Mesendoderm (in vitro differentiated cells): ENCODE measurements at regions not wholly inside any gene's neighbourhood (a gene's known extent, or its start where the extent isn't known, plus 50 kb on each side); places are given as distances from the start of the nearest gene placed in this dataset.

ENCODE experiments used
- DNase-seq: peaks from one replicate; pipeline ENCODE4 v3.0.0; 2013
- H2AK5ac ChIP-seq: 2 replicates; pipeline ENCODE4 v1.6.1; 2013; ENCODE audit warnings: low read length, inconsistent platforms
- H2BK120ac ChIP-seq: 2 replicates; pipeline ENCODE4 v1.6.1; 2013; ENCODE audit warnings: low read depth, mild to moderate bottlenecking, low read length, moderate library complexity, mixed read lengths
- H2BK15ac ChIP-seq: replicated peaks from 2 replicates; pipeline ENCODE4 v1.6.1; 2013; ENCODE audit warnings: low read depth, mild to moderate bottlenecking, moderate library complexity
- H2BK5ac ChIP-seq: 2 replicates; pipeline ENCODE4 v1.6.1; 2013; ENCODE audit warnings: low read length, inconsistent platforms
- H3K18ac ChIP-seq: 2 replicates; pipeline ENCODE4 v1.6.1; 2013; ENCODE audit warnings: mild to moderate bottlenecking, low read length, mixed read lengths
- H3K23ac ChIP-seq: one replicate; pipeline ENCODE4 v1.6.1; 2013; ENCODE audit warnings: low read length
- H3K27ac ChIP-seq: 2 replicates; pipeline ENCODE4 v1.5.1; 2013; ENCODE audit warnings: low read depth, mild to moderate bottlenecking, inconsistent platforms, low read length, moderate library complexity
- H3K27me3 ChIP-seq: 2 replicates; pipeline ENCODE4 v1.6.1; 2013; ENCODE audit warnings: low read length, control low read depth, mild to moderate bottlenecking, inconsistent platforms; ENCODE audit not compliant: insufficient read depth, poor library complexity
- H3K36me3 ChIP-seq: 2 replicates; pipeline ENCODE4 v1.6.1; 2013; ENCODE audit warnings: low read length, inconsistent platforms; ENCODE audit not compliant: control insufficient read depth, insufficient read depth
- H3K4ac ChIP-seq: one replicate; pipeline ENCODE4 v1.6.1; 2013; ENCODE audit warnings: low read depth, mild to moderate bottlenecking, low read length, moderate library complexity
- H3K4me1 ChIP-seq: 2 replicates; pipeline ENCODE4 v1.6.1; 2013; ENCODE audit warnings: low read depth, low read length, inconsistent platforms; ENCODE audit not compliant: control insufficient read depth
- H3K4me2 ChIP-seq: 2 replicates; pipeline ENCODE4 v1.6.1; 2013; ENCODE audit warnings: low read length
- H3K4me3 ChIP-seq: 2 replicates; pipeline ENCODE4 v1.5.1; 2013; ENCODE audit warnings: mild to moderate bottlenecking, low read length
- H3K56ac ChIP-seq: one replicate; pipeline ENCODE4 v1.6.1; 2013; ENCODE audit warnings: low read length
- H3K79me1 ChIP-seq: 2 replicates; pipeline ENCODE4 v1.6.1; 2013; ENCODE audit warnings: low read length, inconsistent platforms
- H3K79me2 ChIP-seq: 2 replicates; pipeline ENCODE4 v1.6.1; 2013; ENCODE audit warnings: mild to moderate bottlenecking, low read length; ENCODE audit not compliant: control insufficient read depth, insufficient read depth
- H3K9ac ChIP-seq: 2 replicates; pipeline ENCODE4 v1.6.1; 2013; ENCODE audit warnings: low read length, inconsistent platforms
- H4K5ac ChIP-seq: one replicate; pipeline ENCODE4 v1.6.1; 2013; ENCODE audit warnings: low read length
- H4K8ac ChIP-seq: one replicate; pipeline ENCODE4 v1.6.1; 2013; ENCODE audit warnings: low read depth, mild to moderate bottlenecking, control low read depth, low read length, moderate library complexity
- WGBS: extraction: QIAGEN DNeasy Blood & Tissue Kit; methylation state at CpG from one replicate; pipeline ENCODE4 v1.1.7; 2013; ENCODE audit warnings: low lambda C conversion rate, missing lambda C conversion rate; ENCODE audit not compliant: insufficient coverage; ENCODE audit errors: extremely low coverage; 5-methylcytosine and 5-hydroxymethylcytosine counted together

- DNase-seq, result peak; percentile 62
- no peaks in the 10 kb centered on the region for H3K27me3 ChIP-seq
- no CpG with 5 or more reads among the region's 3 CpGs for WGBS
These were observed 172.8 kb upstream of the FSTL4 start for GRCh38 chr5:133785182-133785581.

GRCh38 chr5:133783481-133783880, 171.1 kb upstream of the FSTL4 start:
- Histone ChIP-seq H2BK5ac (no peak overlapping the region), H2BK120ac (no peak overlapping the region), H3K27ac (no peak overlapping the region), H3K79me1 (no peaks in the 10 kb centered on the region), H3K4me1 (no peaks in the 10 kb centered on the region), H3K27me3 (no peaks in the 10 kb centered on the region), H3K4me2 (no peak overlapping the region), H3K18ac (no peak overlapping the region), H3K36me3 (no peaks in the 10 kb centered on the region), H2AK5ac (no peak overlapping the region), H4K8ac (no peak overlapping the region), H3K4ac (no peak overlapping the region), H3K79me2 (no peaks in the 10 kb centered on the region), H2BK15ac (no peak overlapping the region), H3K56ac (no peak overlapping the region), H3K23ac (no peak overlapping the region), H3K9ac (no peak overlapping the region), H4K5ac (no peak overlapping the region), H3K4me3 (no peak overlapping the region)
- no CpG with 5 or more reads among the region's 5 CpGs for WGBS
- no peak for DNase-seq

More at GRCh38 chr5:133785182-133785581, 172.8 kb upstream of the FSTL4 start:
- Histone ChIP-seq H3K79me2 (no peaks in the 10 kb centered on the region), H3K36me3 (no peaks in the 10 kb centered on the region), H3K4me2 (no peak overlapping the region), H2BK120ac (no peak overlapping the region), H3K79me1 (no peaks in the 10 kb centered on the region), H2AK5ac (no peak overlapping the region), H3K9ac (no peak overlapping the region), H4K8ac (no peak overlapping the region), H3K23ac (no peak overlapping the region), H3K4ac (no peak overlapping the region), H4K5ac (no peak overlapping the region), H3K4me3 (no peak overlapping the region), H3K18ac (no peak overlapping the region), H3K4me1 (no peaks in the 10 kb centered on the region), H3K56ac (no peak overlapping the region), H3K27ac (no peak overlapping the region), H2BK15ac (no peak overlapping the region), H2BK5ac (no peak overlapping the region)

- no peaks in the 10 kb centered on the region for H3K4me1 ChIP-seq
- H3K36me3 ChIP-seq, result no peaks in the 10 kb centered on the region
- H4K8ac ChIP-seq, result no peak overlapping the region
- no peak overlapping the region for H3K27ac ChIP-seq
- no peaks in the 10 kb centered on the region for H3K27me3 ChIP-seq
- H3K79me1 ChIP-seq, result no peaks in the 10 kb centered on the region
- no peak overlapping the region for H2BK120ac ChIP-seq
- H3K56ac ChIP-seq, result no peak overlapping the region
- H3K23ac ChIP-seq, result no peak overlapping the region
- no CpG with 5 or more reads among the region's 5 CpGs for WGBS
- H3K4me3 ChIP-seq, result no peak overlapping the region
- H2AK5ac ChIP-seq, result no peak overlapping the region
- H3K4me2 ChIP-seq, result no peak overlapping the region
- no peak overlapping the region for H2BK5ac ChIP-seq
- H4K5ac ChIP-seq, result no peak overlapping the region
- no peak for DNase-seq
- H2BK15ac ChIP-seq, result no peak overlapping the region
- no peaks in the 10 kb centered on the region for H3K79me2 ChIP-seq
- H3K4ac ChIP-seq, result no peak overlapping the region
- no peak overlapping the region for H3K18ac ChIP-seq
- H3K9ac ChIP-seq, result no peak overlapping the region
These were observed 170.4 kb upstream of the FSTL4 start for GRCh38 chr5:133782736-133783135.

GRCh38 chr5:133781436-133782225, 169.3 kb upstream of the FSTL4 start:
- H3K18ac ChIP-seq, result no peak overlapping the region
- no peaks in the 10 kb centered on the region for H3K79me1 ChIP-seq
- no peak overlapping the region for H2BK5ac ChIP-seq
- H3K27ac ChIP-seq, result no peak overlapping the region
- H3K4ac ChIP-seq, result no peak overlapping the region
- H3K9ac ChIP-seq, result no peak overlapping the region
- no peaks in the 10 kb centered on the region for H3K36me3 ChIP-seq
- no peaks in the 10 kb centered on the region for H3K79me2 ChIP-seq
- no peak overlapping the region for H4K8ac ChIP-seq
- no peak overlapping the region for H3K56ac ChIP-seq
- H3K4me2 ChIP-seq, result no peak overlapping the region
- H2AK5ac ChIP-seq, result no peak overlapping the region
- H3K23ac ChIP-seq, result no peak overlapping the region
- no peak for DNase-seq
- H3K4me1 ChIP-seq, result no peaks in the 10 kb centered on the region
- H3K4me3 ChIP-seq, result no peak overlapping the region
- no CpG with 5 or more reads among the region's 4 CpGs for WGBS
- no peak overlapping the region for H2BK15ac ChIP-seq
- no peak overlapping the region for H4K5ac ChIP-seq
- H3K27me3 ChIP-seq, result no peaks in the 10 kb centered on the region
- no peak overlapping the region for H2BK120ac ChIP-seq

- Histone ChIP-seq H2AK5ac (no peak overlapping the region), H3K79me1 (no peaks in the 10 kb centered on the region), H3K23ac (no peak overlapping the region), H3K27ac (no peak overlapping the region), H3K56ac (no peak overlapping the region), H3K4me3 (no peak overlapping the region), H3K27me3 (no peaks in the 10 kb centered on the region), H3K18ac (no peak overlapping the region), H2BK15ac (no peak overlapping the region), H4K5ac (no peak overlapping the region), H3K4ac (no peak overlapping the region), H3K36me3 (no peaks in the 10 kb centered on the region), H3K4me1 (no peaks in the 10 kb centered on the region), H3K9ac (no peak overlapping the region), H4K8ac (no peak overlapping the region), H3K4me2 (no peak overlapping the region), H2BK120ac (no peak overlapping the region), H3K79me2 (no peaks in the 10 kb centered on the region), H2BK5ac (no peak overlapping the region)
- no peak for DNase-seq
- WGBS, result no CpG with 5 or more reads among the region's 8 CpGs
These were observed 168.4 kb upstream of the FSTL4 start for GRCh38 chr5:133780619-133781280.
